SK-N-SH (cell line): ENCODE measurements at regions not wholly inside any gene's neighbourhood (a gene's known extent, or its start where the extent isn't known, plus 50 kb on each side); places are given as distances from the start of the nearest gene placed in this dataset.

Experiments
- CTCF ChIA-PET: fragments of 300-600, 350-600 bp; formaldehyde crosslinking; extraction: SDS; loops from one replicate; lab custom pipeline; 2021; lab: Yijun Ruan, JAX
- POLR2A ChIA-PET: fragments of 350-600 bp; sonication (Branson Sonifier 250); formaldehyde crosslinking; extraction: SDS; loops from one replicate; lab custom pipeline; 2020; ENCODE audit warnings: antibody characterized with exemption, inconsistent platforms; lab: Yijun Ruan, JAX
- DNase-seq: peaks from one replicate; pipeline ENCODE4 v3.0.0; 2012
- H2AFZ ChIP-seq: fragments of 200-600 bp; sonication (generic); 2 replicates; pipeline ENCODE4 v1.8.1; 2016; ENCODE audit warnings: antibody characterized with exemption, mild to moderate bottlenecking, low read depth
- H3F3A ChIP-seq: fragments of 200-600 bp; sonication (generic); replicated peaks from 2 replicates; pipeline ENCODE3; 2016; ENCODE audit warnings: antibody characterized with exemption, mild to moderate bottlenecking; ENCODE audit not compliant: insufficient read depth
- H3K27ac ChIP-seq, 2 experiments: fragments of 200-500 bp in 1 of 2; fragments of 200-600 bp in 1 of 2; sonication (Bioruptor generic) in 1 of 2; sonication (generic), shearing (Covaris generic) in 1 of 2; 2 replicates each; pipeline versions ENCODE4 v1.5.1 to v1.6.1; 2014 to 2016; ENCODE audit warnings: low read depth in 2 of 2, inconsistent platforms in 1 of 2, low read length in 1 of 2, mild to moderate bottlenecking in 1 of 2, mixed read lengths in 1 of 2
- H3K27me3 ChIP-seq: fragments of 200-600 bp; sonication (generic), shearing (Covaris generic); 2 replicates; pipeline ENCODE4 v1.6.1; 2016; ENCODE audit warnings: mixed run types; ENCODE audit not compliant: insufficient read depth
- H3K36me3 ChIP-seq, 2 experiments: fragments of 200-500 bp in 1 of 2; fragments of 200-600 bp in 1 of 2; sonication (Bioruptor generic) in 1 of 2; sonication (generic) in 1 of 2; replicated peaks in 1 of 2; 2 replicates each; pipeline versions ENCODE3 to v1.5.1; 2014 to 2016; ENCODE audit warnings: low read length in 1 of 2, mild to moderate bottlenecking in 1 of 2; ENCODE audit not compliant: insufficient read depth in 2 of 2, control insufficient read depth in 1 of 2
- H3K4me1 ChIP-seq, 2 experiments: fragments of 200-500 bp in 1 of 2; fragments of 200-600 bp in 1 of 2; sonication (Bioruptor generic) in 1 of 2; sonication (generic), shearing (Covaris generic) in 1 of 2; 2 replicates each; pipeline versions ENCODE4 v1.5.1 to v1.6.1; 2014 to 2016; ENCODE audit warnings: low read depth in 1 of 2, low read length in 1 of 2, mixed run types in 1 of 2; ENCODE audit not compliant: insufficient read depth in 2 of 2, control insufficient read depth in 1 of 2
- H3K4me2 ChIP-seq: fragments of 200-600 bp; sonication (generic), shearing (Covaris generic); 2 replicates; pipeline ENCODE4 v1.6.1; 2017; ENCODE audit warnings: mixed run types
- H3K4me3 ChIP-seq, 2 experiments: fragments of 200-500 bp in 1 of 2; fragments of 200-600 bp in 1 of 2; sonication (Bioruptor generic) in 1 of 2; sonication (generic), shearing (Covaris generic) in 1 of 2; 2 replicates each; pipeline versions ENCODE4 v1.5.1 to v1.8.1; 2014 to 2016; ENCODE audit warnings: low read depth in 2 of 2, inconsistent platforms in 1 of 2, low read length in 1 of 2, mild to moderate bottlenecking in 1 of 2, mixed read lengths in 1 of 2, moderate library complexity in 1 of 2
- H3K79me2 ChIP-seq: fragments of 200-600 bp; sonication (generic); 2 replicates; pipeline ENCODE4 v1.8.1; 2017; ENCODE audit warnings: mild to moderate bottlenecking; ENCODE audit not compliant: insufficient read depth
- H3K9ac ChIP-seq: fragments of 200-600 bp; sonication (generic); 2 replicates; pipeline ENCODE4 v1.6.1; 2017; ENCODE audit warnings: mixed run types
- H3K9me2 ChIP-seq: fragments of 200-600 bp; sonication (generic); 2 replicates; pipeline ENCODE4 v1.6.1; 2017; ENCODE audit warnings: mixed run types
- H3K9me3 ChIP-seq: fragments of 200-600 bp; sonication (generic); 2 replicates; pipeline ENCODE4 v1.6.1; 2017; ENCODE audit warnings: mixed run types, mild to moderate bottlenecking, moderate library complexity
- H4K20me1 ChIP-seq: fragments of 200-600 bp; sonication (generic); 2 replicates; pipeline ENCODE4 v1.6.1; 2017; ENCODE audit warnings: mild to moderate bottlenecking, mixed run types; ENCODE audit not compliant: insufficient read depth
- EZH2phosphoT487 ChIP-seq: fragments of 200-600 bp; sonication (generic); IDR thresholded peaks from 2 replicates; pipeline ENCODE4 v1.6.1; 2017; ENCODE audit warnings: low read depth, mixed run types, mild to moderate bottlenecking, antibody characterized with exemption, moderate library complexity, borderline replicate concordance
- GATA2 ChIP-seq: sonication (generic); formaldehyde crosslinking; IDR thresholded peaks from 2 replicates; pipeline ENCODE4 v1.5.0; 2020; ENCODE audit warnings: mild to moderate bottlenecking, missing genetic modification reagents
- IRF3 ChIP-seq: fragments of 150-350 bp; IDR thresholded peaks from 2 replicates; pipeline ENCODE4 v1.6.1; 2016; ENCODE audit warnings: mild to moderate bottlenecking, low read depth, low read length
- MAX ChIP-seq: IDR thresholded peaks from 2 replicates; pipeline ENCODE4 v1.4.0; 2012; ENCODE audit warnings: low read depth
- MXI1 ChIP-seq: IDR thresholded peaks from 2 replicates; pipeline ENCODE4 v1.6.1; 2012; ENCODE audit warnings: mild to moderate bottlenecking, low read depth, low read length, improper control_type of control experiment
- NFIC ChIP-seq: IDR thresholded peaks from 2 replicates; pipeline ENCODE4 v1.4.0; 2012; ENCODE audit warnings: borderline replicate concordance
- PBX3 ChIP-seq: IDR thresholded peaks from 2 replicates; pipeline ENCODE4; 2012
- RAD21 ChIP-seq: IDR thresholded peaks from 2 replicates; pipeline ENCODE4 v1.6.1; 2012; ENCODE audit warnings: mild to moderate bottlenecking, low read length
- REST ChIP-seq: IDR thresholded peaks from 2 replicates; pipeline ENCODE4 v1.6.1; 2012; ENCODE audit warnings: mild to moderate bottlenecking, low read depth, low read length, moderate library complexity
- RXRA ChIP-seq: IDR thresholded peaks from 2 replicates; pipeline ENCODE4 v1.4.0; 2012; ENCODE audit warnings: low read depth, mild to moderate bottlenecking, borderline replicate concordance
- SIN3A ChIP-seq: IDR thresholded peaks from 2 replicates; pipeline ENCODE4 v1.6.1; 2012; ENCODE audit warnings: low read depth, mild to moderate bottlenecking, low read length, moderate library complexity, borderline replicate concordance
- TAF1 ChIP-seq: IDR thresholded peaks from 2 replicates; pipeline ENCODE4 v1.6.1; 2012; ENCODE audit warnings: low read depth, mild to moderate bottlenecking, low read length, moderate library complexity, borderline replicate concordance
- TCF12 ChIP-seq: IDR thresholded peaks from 2 replicates; pipeline ENCODE4 v1.4.0; 2012
- TEAD4 ChIP-seq: IDR thresholded peaks from 2 replicates; pipeline ENCODE4 v1.4.0; 2012; ENCODE audit warnings: mild to moderate bottlenecking, borderline replicate concordance; ENCODE audit not compliant: insufficient read depth
- YY1 ChIP-seq: IDR thresholded peaks from 2 replicates; pipeline ENCODE4 v1.4.0; 2012; ENCODE audit warnings: low read depth, mild to moderate bottlenecking
- WGBS: methylation state at CpG from one replicate; pipeline ENCODE4 v1.1.6; 2017; ENCODE audit warnings: low lambda C conversion rate; 5-methylcytosine and 5-hydroxymethylcytosine counted together

GRCh38 chr10:131725581-131726069, 175.2 kb upstream of the PPP2R2D start:
- Histone ChIP-seq H2AFZ (no peak overlapping the region), H3K4me2 (no peak overlapping the region), H3K9ac (no peak overlapping the region), H3K36me3 (no peaks in the 10 kb centered on the region), H3K27ac (no peak overlapping the region), H3K9me3 (no peaks in the 10 kb centered on the region), H3K4me1 (peaks cover 0 to 31% of the 10 kb centered on the region in 2 experiments; a peak in 1 of 4 replicates), H3F3A (no peaks in the 10 kb centered on the region), H4K20me1 (no peaks in the 10 kb centered on the region), H3K79me2 (no peaks in the 10 kb centered on the region), H3K9me2 (no peaks in the 10 kb centered on the region), H3K4me3 (no peak overlapping the region), H3K27me3 (no peaks in the 10 kb centered on the region)
- WGBS: 52% methylated on average over 17 of the region's 17 CpGs
- ChIA-PET CTCF (interaction anchor here (0.9 to 1.6 kb wide), 3 partner anchors 11 to 160 kb away, joined by 3 to 5 read pairs (median 3); no protein-coding TSS in a partner anchor), POLR2A (no interaction called here)
- TF ChIP-seq SIN3A (no peak), RAD21 (no peak), MXI1 (no peak), REST (no peak), MAX (no peak), TAF1 (no peak), EZH2phosphoT487 (no peak), TCF12 (no peak), NFIC (no peak), GATA2 (no peak), TEAD4 (no peak), PBX3 (no peak), IRF3 (no peak), RXRA (no peak), YY1 (no peak)
- peak; percentile 25 for DNase-seq
